Skin of body (tissue), 1 donor: ENCODE measurements at regions not wholly inside any gene's neighbourhood (a gene's known extent, or its start where the extent isn't known, plus 50 kb on each side); places are given as distances from the start of the nearest gene placed in this dataset.
"Not testable (repeated sequence)": the region's sequence is repeated elsewhere in the genome, so short reads cannot be mapped to it uniquely, and the experiment has no call there.

Source experiments
- DNase-seq: peaks from one replicate; lab custom pipeline; 2025; lab: John Stamatoyannopoulos, UW

GRCh38 chr2:156005999-156006712, 326.4 kb downstream of the NR4A2 start:
- no peak for DNase-seq

DNA sequence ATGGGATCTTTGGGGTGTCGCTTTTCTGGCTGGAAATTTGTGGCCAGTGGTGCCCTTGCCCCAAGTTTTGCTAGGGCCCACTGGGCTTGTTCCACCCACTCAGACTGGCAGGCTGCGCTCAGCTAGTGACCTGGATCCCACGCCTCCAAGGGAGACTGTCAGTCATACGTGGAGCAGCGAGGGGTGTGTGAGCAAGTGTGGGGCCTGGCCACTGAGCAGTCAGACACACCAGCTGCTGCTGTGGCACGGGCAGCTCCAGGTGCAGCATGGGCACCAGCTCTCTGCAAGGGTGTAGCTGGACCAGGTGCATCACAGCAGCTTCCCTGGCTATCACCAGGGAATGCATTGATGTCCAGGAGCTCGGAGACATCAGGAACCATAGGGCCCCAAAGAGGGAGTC, 327.0 kb downstream of the NR4A2 start:
- DNase-seq, result no peak

- DNase-seq, result no peak
Observed at GRCh38 chr2:156004459-156004858, 328.1 kb downstream of the NR4A2 start.

DNA sequence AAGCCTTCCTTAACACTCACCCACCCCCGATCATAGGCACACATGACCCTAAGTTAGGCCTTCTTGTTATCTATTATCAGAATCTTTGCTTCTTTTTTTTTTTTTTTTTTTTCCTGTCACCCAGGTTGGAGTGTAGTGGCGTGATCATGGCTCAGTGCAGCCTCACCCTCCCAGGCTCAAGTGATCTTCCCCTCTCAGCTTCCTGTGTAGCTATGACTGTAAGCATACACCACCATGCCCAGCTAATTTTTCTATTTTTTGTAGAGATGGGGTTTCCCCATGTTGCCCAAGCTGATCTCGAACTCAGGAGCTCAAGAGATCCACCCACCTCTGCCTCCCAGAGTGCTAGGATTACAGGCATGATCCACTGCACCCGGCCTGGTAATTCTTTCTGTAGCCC, 328.7 kb downstream of the NR4A2 start:
- DNase-seq, result no peak

- no peak for DNase-seq
Observed at GRCh38 chr2:156001851-156002250, 330.7 kb downstream of the NR4A2 start.

- no peak for DNase-seq
Observed at GRCh38 chr2:155997538-155997937, 335.0 kb downstream of the NR4A2 start.

DNA sequence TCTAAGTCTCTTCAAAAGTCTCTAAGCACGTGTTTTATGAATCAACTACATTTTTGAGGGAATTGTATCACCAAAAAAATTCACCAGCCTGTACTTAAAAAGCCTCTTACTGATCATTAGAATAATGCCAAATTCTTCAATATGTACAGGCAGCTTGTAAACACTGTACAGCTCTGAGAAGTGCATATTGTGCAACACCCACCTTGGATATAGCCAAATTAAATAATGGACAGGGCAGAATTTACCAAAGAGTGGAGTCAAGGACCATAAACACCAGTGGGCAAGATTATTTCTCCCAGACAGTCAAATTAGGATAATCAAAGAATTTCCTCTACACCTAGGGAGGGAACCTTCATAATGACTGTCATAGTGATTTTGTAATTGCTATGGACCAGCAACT, 338.2 kb downstream of the NR4A2 start:
- DNase-seq, result no peak

DNA sequence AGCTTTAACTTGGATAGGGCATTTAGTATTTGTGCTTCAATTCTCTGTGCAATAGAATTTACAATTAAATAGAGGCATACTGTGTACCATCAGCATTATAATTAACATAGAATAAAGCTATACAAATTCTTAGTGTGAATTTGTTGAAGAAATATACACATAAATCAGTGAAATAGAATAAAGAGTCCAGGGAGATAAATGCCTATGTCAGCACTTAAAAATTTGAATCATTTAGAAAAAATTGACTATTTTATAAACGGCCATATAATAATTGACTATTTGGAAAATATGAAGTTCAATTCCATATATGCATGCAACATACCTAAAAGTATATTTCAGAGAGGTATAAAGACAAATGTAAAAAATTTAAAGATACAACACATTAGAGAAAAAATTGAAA, 348.7 kb downstream of the NR4A2 start:
- no peak for DNase-seq

DNA sequence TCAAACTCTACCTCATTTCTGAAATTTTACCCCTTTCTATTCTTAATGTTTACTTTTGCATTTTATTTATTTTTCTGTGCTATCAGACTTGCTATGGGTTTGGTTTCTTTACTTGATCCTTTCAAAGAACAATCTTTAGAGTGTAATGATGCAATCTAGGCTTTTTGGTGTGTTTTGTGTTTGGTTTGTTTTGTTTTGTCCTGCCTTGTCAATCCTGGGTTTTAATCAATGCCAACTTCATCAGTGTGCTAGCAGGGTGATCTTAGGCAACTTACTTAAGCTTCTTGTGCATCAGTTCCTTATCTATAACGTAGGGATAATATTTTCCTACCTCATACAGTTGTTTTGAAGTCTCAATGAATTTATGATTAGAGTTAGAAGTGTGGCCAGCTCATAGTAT, 350.4 kb downstream of the NR4A2 start:
- DNase-seq, result no peak

GRCh38 chr2:155980941-155981560, 351.5 kb downstream of the NR4A2 start:
- DNase-seq, result no peak

DNA sequence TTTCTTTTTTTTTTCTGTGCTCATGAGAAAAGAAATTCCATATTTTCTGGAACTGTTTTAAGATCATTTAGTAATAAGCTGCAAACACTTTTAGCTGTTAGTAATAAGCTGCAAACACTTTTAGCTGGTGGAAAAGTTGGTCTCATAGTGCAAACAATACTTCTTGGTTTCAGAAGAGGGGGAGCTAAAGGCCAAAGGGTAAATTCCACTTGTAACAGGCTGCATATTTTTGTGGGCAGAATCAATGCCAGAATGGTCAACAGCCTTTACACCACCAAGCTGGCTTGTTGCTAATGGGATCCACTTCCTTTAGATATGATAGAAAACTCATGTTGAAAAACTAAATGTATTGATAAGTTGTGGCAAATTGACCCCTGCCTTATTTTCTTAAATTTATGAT, 356.8 kb downstream of the NR4A2 start:
- no peak for DNase-seq

- DNase-seq, result no peak
Observed at GRCh38 chr2:155972916-155973315, 359.6 kb downstream of the NR4A2 start.

DNA sequence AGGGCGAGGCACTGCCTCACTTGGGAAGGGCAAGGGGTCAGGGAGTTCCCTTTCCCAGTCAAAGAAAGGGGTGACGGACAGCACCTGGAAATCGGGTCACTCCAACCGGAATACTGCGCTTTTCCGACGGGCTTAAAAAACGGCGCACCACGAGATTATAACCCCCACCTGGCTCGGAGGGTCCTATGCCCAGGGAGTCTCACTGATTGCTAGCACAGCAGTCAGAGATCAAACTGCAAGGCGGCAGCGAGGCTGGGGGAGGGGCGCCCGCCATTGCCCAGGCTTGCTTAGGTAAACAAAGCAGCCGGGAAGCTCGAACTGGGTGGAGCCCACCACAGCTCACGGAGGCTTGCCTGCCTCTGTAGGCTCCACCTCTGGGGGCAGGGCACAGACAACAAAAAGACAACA, 366.5 kb downstream of the NR4A2 start:
- not testable (repeated sequence) for DNase-seq

- no peak for DNase-seq
Observed at GRCh38 chr2:155965415-155966063, 367.0 kb downstream of the NR4A2 start.

DNA sequence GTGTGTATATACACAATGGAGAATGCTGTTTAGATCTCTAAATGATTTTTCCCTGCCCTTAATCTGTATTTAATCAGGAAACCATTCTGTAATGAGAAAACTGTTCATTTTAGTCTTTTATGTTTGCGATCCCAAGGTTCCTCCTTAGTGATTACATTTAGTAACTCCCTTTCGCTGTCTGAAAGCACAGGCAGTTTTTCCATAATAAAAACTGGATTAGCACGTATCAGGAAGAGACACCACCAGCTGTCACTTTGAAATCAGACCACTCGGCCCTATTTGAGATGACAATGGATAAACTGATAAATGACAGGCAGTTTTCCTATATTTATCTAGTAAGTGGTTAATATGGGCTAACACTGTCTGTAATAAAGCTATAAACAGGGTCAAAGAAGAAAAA, 370.9 kb downstream of the NR4A2 start:
- DNase-seq, result no peak

DNA sequence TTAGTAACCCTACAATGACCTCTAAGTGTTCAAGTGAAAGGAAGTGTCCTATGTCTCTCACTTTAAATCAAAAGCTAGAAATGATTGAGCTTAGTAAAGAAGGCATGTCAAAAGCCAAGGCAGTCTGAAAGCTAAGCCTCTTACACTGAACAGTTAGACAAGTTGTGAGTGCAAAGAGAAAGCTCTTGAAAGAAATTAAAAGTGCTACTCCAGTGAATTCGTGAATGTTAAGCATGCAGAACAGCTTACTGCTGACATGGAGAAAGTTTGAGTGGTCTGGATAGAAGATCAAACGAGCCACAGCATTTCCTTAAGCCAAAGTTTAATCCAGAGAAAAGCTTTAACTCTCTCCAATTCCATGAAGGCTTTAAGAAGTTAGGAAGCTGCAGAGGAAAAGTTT, 373.7 kb downstream of the NR4A2 start:
- DNase-seq, result no peak

DNA sequence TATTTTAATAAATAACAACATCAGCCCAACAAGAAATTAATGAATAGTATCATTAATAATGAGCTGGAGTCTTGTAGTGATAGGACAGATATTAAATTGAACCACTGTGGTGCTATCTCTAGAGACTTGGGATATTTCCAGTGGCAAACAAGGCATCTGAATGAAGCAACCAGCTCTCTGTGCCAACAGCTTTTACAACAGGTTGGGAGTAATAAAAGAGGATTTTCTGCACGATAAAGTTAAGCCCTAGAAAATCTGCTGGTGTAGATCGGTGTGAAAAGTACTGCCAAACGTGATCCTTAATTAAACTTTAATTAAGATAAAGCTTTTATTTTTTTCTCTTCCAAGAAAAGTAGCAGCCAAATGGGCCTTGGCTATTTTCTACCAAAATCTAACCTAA, 385.5 kb downstream of the NR4A2 start:
- no peak for DNase-seq

GRCh38 chr2:155944218-155944617, 388.3 kb downstream of the NR4A2 start:
- DNase-seq, result no peak

GRCh38 chr2:155930312-155930711, 402.2 kb downstream of the NR4A2 start:
- DNase-seq, result no peak

- no peak for DNase-seq
Observed at GRCh38 chr2:155917380-155917779, 415.1 kb downstream of the NR4A2 start.

DNA sequence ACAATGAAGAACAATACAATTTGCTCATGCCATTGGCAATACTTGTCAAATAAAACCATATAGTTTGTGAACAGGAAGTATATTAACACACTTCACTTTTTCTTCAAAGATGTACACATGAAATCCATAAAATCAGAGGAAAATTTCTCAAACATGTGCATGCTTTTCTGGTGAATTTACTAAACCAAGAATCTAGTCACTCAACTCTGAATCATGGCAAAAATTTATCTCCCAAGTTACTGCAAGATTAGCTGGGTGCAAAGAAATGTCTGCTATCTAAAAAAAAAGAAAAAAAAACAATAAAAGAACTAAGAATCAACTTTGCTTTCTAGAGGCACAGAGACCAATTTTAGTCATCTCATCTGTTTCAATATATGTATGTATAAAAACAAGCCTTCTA, 419.2 kb downstream of the NR4A2 start:
- no peak for DNase-seq

GRCh38 chr2:155908567-155908966, 424.0 kb downstream of the NR4A2 start:
- no peak for DNase-seq

DNA sequence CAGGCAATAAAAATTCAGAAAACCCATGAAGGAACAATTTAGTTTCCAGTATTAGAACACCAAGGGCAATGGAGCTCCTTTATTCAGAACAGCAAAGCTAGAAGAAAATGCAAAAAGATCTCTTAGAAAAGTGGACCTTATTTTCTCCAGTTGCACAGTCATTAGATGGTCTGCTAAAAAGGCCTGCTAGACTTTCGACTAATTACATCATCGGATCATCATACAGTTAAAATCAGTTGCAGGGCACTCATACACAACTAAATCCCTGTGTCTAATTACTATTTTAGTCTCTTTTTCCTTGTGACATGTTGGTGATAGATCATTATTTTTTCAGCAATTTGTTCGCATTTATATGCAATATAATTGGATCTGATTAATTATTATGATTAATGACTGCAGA, 425.3 kb downstream of the NR4A2 start:
- no peak for DNase-seq
